Activated T-cell treated with anti-CD3 and anti-CD28 coated beads, Interleukin-2, amount 50 U/mL, for 4 hours (primary cell): ENCODE measurements at regions not wholly inside any gene's neighbourhood (a gene's known extent, or its start where the extent isn't known, plus 50 kb on each side); places are given as distances from the start of the nearest gene placed in this dataset.
A peak's percentile ranks its signal among the peaks of the same experiment; 100 is the strongest.
"Not testable (repeated sequence)": the region's sequence is repeated elsewhere in the genome, so short reads cannot be mapped to it uniquely, and the experiment has no call there.

ENCODE experiments used
- ATAC-seq, 2 donors: fragments of 200-7000 bp; cut with Tn5 transposase; one replicate each; pipeline ENCODE4 v1.10.0; 2021
- DNase-seq: peaks from one replicate; pipeline ENCODE4 v3.0.0-alpha.2; 2020
- H3K27me3 Mint-ChIP-seq: one replicate; pipeline ENCODE4 v1.8.0; 2021; ENCODE audit warnings: low read depth, mixed read lengths
- H3K36me3 Mint-ChIP-seq: one replicate; pipeline ENCODE4 v1.8.0; 2022; ENCODE audit warnings: mixed read lengths; ENCODE audit not compliant: insufficient read depth
- H3K4me1 Mint-ChIP-seq: one replicate; pipeline ENCODE4 v1.8.0; 2021; ENCODE audit warnings: low read depth, mixed read lengths
- H3K4me3 Mint-ChIP-seq: one replicate; pipeline ENCODE4 v1.8.0; 2021; ENCODE audit warnings: mild to moderate bottlenecking, moderate library complexity, mixed read lengths
- H3K9me3 Mint-ChIP-seq: one replicate; pipeline ENCODE4 v1.8.0; 2021; ENCODE audit warnings: mixed read lengths

DNA sequence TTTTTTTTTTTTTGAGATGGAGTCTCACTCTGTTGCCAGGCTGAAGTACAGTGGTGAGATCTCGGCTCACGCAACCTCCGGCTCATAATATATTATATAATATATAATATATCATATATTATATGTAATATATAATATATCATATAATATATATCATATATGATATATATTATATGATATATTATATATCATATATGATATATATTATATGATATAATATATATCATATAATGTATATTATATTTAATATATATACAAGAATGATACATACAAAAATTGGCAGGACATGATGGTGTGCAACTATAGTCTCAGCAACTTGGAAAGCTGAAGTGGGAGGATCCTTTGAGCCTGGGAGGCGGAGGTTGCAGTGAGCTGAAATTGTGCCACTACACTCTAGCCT, 1725.5 kb downstream of the MRPL39 start:
- Mint-ChIP-seq H3K9me3 (no peaks in the 10 kb centered on the region), H3K4me3 (no peak overlapping the region), H3K4me1 (no peaks in the 10 kb centered on the region), H3K27me3 (no peaks in the 10 kb centered on the region), H3K36me3 (no peaks in the 10 kb centered on the region)
- DNase-seq (no peak), ATAC-seq (no peak)

DNA sequence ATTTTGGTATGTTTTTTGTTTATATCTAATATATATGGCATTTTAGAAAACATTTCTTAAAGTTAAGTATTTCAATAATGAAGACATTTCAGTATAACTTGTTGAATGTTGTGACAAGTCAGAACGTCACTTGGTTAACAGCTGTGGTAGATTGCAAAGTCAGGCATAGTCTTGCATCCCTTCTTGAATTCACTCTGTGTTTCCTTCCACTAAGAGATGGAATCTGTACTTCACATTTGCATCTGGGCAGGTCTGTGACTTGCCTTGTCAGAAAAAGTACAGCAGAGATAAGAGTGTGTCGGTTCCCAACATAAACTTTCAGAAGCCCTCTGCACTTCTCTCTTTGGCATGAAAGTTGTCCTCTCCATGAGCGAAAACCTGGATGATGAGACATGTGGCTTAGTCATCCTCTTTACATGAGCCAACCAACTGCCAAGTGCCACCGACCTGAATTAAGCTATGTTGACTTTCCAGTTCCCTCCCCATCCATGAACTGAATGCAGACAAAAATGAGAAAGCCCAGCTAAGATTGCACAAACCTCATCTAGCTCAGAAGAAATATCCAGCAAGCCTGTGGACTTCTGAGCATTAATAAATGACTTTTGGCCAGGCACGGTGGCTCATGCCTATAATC, 1730.2 kb downstream of the MRPL39 start:
- H3K4me1 Mint-ChIP-seq = no peaks in the 10 kb centered on the region
- no peaks in the 10 kb centered on the region for H3K27me3 Mint-ChIP-seq
- ATAC-seq (no peak), DNase-seq (no peak)
- H3K4me3 Mint-ChIP-seq = no peak overlapping the region
- H3K36me3 Mint-ChIP-seq = no peaks in the 10 kb centered on the region
- H3K9me3 Mint-ChIP-seq = no peaks in the 10 kb centered on the region

DNA sequence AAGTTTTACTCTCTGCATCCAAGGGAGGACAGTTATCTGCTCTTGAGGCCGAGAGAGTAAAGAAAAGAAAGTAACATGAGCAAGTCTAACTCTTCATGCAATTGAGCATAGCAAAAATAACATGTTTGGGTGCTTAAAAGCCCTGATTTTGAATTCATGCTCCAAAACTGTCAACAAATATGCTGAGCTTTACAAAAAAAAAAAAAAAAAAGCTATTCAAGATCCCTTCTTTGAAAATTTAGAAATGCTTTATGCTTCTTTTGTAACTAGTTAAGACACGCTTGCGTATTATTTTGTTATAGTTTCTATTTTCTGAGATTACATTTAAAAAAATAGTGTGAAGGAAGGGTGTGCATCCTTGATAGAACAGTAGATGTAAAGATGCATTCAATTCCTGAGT, 1733.0 kb downstream of the MRPL39 start:
- Mint-ChIP-seq H3K9me3 (no peaks in the 10 kb centered on the region), H3K4me1 (no peaks in the 10 kb centered on the region), H3K4me3 (no peak overlapping the region), H3K36me3 (no peaks in the 10 kb centered on the region), H3K27me3 (no peaks in the 10 kb centered on the region)
- ATAC-seq (no peak), DNase-seq (no peak)

DNA sequence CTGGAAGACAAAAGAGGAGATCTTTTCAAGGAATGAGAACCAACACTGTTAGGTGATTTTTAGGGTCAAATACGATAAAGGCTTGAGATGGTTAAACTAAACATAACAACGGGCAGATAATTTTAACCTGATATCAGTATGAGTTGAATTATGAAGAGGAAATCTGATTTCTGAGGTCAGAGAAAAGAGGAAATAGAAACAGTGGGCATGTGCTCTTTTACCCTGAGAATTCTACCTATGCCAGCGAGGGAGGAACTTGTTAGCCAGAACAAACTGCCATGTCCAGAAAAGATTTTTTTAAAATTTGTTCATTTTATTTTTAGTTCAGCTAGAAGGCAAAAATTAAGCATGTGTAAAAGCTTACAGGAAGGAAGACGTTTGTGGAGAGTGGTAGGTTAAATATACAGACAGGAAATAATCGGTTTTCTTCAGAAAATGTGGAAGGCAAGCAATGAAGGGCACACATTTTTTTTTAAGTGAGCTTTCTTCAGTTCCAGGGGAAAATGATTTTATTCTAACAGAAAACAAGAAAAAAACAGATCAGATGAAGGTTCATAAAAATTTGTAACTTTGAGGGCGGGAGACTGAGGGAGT, 1745.3 kb downstream of the MRPL39 start:
- no peaks in the 10 kb centered on the region for H3K9me3 Mint-ChIP-seq

DNA sequence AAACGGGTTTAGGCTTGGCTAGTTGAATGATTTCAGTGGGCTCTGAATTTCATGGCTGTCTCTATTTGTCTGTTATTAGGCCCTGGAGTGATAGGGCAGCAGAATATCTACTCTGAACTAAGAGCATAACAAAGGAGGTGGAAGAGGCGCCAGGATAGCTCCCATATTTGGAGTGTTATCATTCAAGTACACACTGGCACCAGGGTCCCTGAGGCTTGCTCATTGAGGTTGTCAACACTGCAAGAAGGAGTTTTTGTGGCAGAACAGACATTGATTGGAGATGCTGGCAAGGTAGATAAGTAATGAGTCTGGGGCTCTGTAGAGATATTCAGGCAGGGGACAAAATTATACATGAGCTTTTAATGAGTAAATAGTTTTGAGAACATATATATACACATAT, 1748.4 kb downstream of the MRPL39 start:
- no peaks in the 10 kb centered on the region for H3K9me3 Mint-ChIP-seq
- ATAC-seq = no peak
- H3K4me1 Mint-ChIP-seq = peaks cover 15% of the 10 kb centered on the region
- no peaks in the 10 kb centered on the region for H3K36me3 Mint-ChIP-seq
- DNase-seq = no peak
- no peaks in the 10 kb centered on the region for H3K27me3 Mint-ChIP-seq
- H3K4me3 Mint-ChIP-seq = no peak overlapping the region

More for the DNA sequence above, 1745.3 kb downstream of the MRPL39 start:
- no peaks in the 10 kb centered on the region for H3K27me3 Mint-ChIP-seq
- DNase-seq = no peak
- H3K4me3 Mint-ChIP-seq = no peak overlapping the region
- no peak for ATAC-seq
- H3K4me1 Mint-ChIP-seq = peaks cover 15% of the 10 kb centered on the region
- no peaks in the 10 kb centered on the region for H3K36me3 Mint-ChIP-seq

- ATAC-seq = peak; percentile 55 to 63
- Mint-ChIP-seq H3K4me1 (peaks cover 4% of the 10 kb centered on the region), H3K36me3 (no peaks in the 10 kb centered on the region), H3K9me3 (no peaks in the 10 kb centered on the region), H3K4me3 (no peak overlapping the region), H3K27me3 (no peaks in the 10 kb centered on the region)
- no peak for DNase-seq
Observed at GRCh38 chr21:23853796-23854379, 1753.4 kb downstream of the MRPL39 start.

- Mint-ChIP-seq H3K27me3 (no peaks in the 10 kb centered on the region), H3K36me3 (no peaks in the 10 kb centered on the region), H3K4me1 (no peaks in the 10 kb centered on the region), H3K9me3 (peaks cover 12% of the 10 kb centered on the region), H3K4me3 (no peak overlapping the region)
- DNase-seq (no peak), ATAC-seq (no peak)
Observed at GRCh38 chr21:23837564-23837963, 1769.7 kb downstream of the MRPL39 start.

- Mint-ChIP-seq H3K9me3 (no peaks in the 10 kb centered on the region), H3K36me3 (no peaks in the 10 kb centered on the region), H3K4me3 (no peak overlapping the region), H3K27me3 (no peaks in the 10 kb centered on the region), H3K4me1 (no peaks in the 10 kb centered on the region)
- ATAC-seq (no peak), DNase-seq (no peak)
Observed at GRCh38 chr21:23822760-23823159, 1784.5 kb downstream of the MRPL39 start.

DNA sequence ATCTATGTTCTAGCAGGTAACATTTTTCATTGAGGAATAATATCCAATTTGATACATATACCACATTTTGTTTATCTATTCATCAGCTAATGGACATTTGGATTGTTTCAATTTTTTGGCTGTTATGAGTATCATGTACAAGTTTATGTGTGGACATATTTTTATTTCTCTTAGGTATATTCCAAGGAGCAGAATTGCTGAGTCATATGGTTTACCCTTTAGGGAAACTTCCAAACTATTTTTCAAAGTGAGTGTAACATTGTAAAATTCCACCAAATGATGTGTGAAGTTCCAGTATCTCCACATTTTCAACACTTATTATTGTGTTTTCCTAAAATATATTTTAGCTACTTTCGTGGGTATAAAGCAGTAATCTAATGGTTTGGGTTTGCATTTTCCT, 1789.9 kb downstream of the MRPL39 start:
- Mint-ChIP-seq H3K9me3 (no peaks in the 10 kb centered on the region), H3K4me3 (no peak overlapping the region), H3K36me3 (no peaks in the 10 kb centered on the region), H3K4me1 (no peaks in the 10 kb centered on the region), H3K27me3 (no peaks in the 10 kb centered on the region)
- DNase-seq = no peak
- no peak for ATAC-seq

DNA sequence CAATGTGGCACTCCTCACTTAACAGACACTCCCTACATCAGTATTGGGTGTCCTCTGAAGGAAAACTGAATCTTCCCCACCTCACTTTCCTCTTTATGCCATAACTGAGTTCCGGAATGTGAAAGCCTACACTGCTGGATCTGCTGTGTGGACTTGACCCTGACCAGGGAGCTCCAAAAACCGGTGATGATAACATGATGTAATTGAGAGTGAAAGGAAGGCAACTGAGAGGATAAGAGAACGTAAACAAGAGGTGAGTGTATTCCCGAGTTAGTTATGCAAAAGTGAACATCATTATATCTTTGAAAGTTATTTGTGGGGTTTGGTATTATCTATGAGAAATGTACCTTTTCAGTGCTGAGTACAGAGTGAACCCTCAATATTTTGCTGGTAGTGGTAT, 1794.8 kb downstream of the MRPL39 start:
- H3K4me1 Mint-ChIP-seq = no peaks in the 10 kb centered on the region
- no peaks in the 10 kb centered on the region for H3K9me3 Mint-ChIP-seq
- DNase-seq (no peak), ATAC-seq (no peak)
- no peak overlapping the region for H3K4me3 Mint-ChIP-seq
- H3K27me3 Mint-ChIP-seq = no peaks in the 10 kb centered on the region
- no peaks in the 10 kb centered on the region for H3K36me3 Mint-ChIP-seq

DNA sequence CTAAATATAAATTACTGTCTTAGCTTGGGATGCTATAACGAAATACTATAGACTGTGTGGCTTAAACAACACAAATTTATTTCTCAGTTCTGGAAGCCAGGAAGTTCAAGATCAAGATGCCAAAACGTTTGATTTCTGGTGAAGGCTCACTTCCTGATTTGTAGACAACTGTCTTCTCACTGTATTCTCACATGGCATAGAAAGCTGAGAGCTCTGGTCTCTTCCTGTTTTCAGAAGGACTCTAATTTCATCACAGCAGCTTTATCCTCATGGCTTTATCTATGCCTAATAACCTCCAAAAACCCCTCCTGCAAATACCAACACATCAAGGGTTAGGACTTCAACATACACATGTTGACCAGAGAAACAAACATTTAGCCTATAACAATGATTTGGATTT, 1795.5 kb downstream of the MRPL39 start:
- Mint-ChIP-seq H3K27me3 (no peaks in the 10 kb centered on the region), H3K36me3 (no peaks in the 10 kb centered on the region), H3K4me3 (no peak overlapping the region), H3K9me3 (no peaks in the 10 kb centered on the region), H3K4me1 (no peaks in the 10 kb centered on the region)
- no peak for DNase-seq
- ATAC-seq = no peak

DNA sequence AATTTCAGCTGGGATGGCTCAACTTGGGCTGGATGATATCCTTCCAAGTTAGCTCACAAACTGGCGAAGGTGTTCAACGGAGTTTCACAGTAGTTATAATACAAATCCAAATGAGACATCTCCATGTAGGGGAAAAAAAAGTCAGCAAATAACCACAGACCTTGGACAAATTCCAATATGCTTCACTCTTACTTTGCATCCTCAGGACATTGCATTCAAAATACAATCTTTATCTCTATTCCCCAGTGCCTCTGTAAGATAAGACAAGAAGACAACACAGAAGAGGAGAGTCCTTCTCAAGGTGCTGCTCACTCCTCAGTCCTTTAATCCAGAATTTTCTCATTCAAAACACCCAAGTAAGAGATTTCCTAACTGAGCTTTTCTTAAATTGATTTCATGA, 1797.7 kb downstream of the MRPL39 start:
- Mint-ChIP-seq H3K4me3 (no peak overlapping the region), H3K36me3 (no peaks in the 10 kb centered on the region), H3K4me1 (no peaks in the 10 kb centered on the region), H3K9me3 (no peaks in the 10 kb centered on the region), H3K27me3 (no peaks in the 10 kb centered on the region)
- no peak for DNase-seq
- no peak for ATAC-seq

GRCh38 chr21:23806966-23807548, 1800.2 kb downstream of the MRPL39 start:
- not testable (repeated sequence) for H3K9me3 Mint-ChIP-seq, H3K27me3 Mint-ChIP-seq, DNase-seq, H3K4me1 Mint-ChIP-seq, H3K4me3 Mint-ChIP-seq, H3K36me3 Mint-ChIP-seq, ATAC-seq

GRCh38 chr21:23804866-23805265, 1802.4 kb downstream of the MRPL39 start:
- no peaks in the 10 kb centered on the region for H3K36me3 Mint-ChIP-seq
- ATAC-seq (no peak), DNase-seq (no peak)
- H3K4me1 Mint-ChIP-seq = no peaks in the 10 kb centered on the region
- H3K4me3 Mint-ChIP-seq = no peak overlapping the region
- no peaks in the 10 kb centered on the region for H3K27me3 Mint-ChIP-seq
- peaks cover 5% of the 10 kb centered on the region for H3K9me3 Mint-ChIP-seq

DNA sequence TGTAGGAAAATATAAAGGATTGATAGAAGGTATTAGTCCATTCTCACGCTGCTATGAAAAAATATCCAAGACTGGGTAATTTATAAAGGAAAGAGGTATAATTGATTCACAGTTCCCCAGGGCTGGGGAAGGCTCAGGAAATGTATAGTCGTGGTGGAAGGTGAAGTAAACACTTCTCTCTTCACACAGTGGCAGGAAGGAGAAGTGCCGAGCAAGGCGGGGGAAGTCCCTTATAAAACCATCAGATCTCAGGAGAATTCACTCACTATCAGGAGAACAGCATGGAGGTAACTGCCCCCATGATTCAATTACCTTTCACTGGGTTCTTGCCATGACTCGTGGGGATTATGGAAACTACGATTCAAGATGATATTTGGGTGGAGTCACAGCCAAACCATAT, 1806.0 kb downstream of the MRPL39 start:
- Mint-ChIP-seq H3K27me3 (no peaks in the 10 kb centered on the region), H3K4me3 (no peak overlapping the region), H3K36me3 (no peaks in the 10 kb centered on the region), H3K9me3 (peaks cover 5% of the 10 kb centered on the region), H3K4me1 (no peaks in the 10 kb centered on the region)
- ATAC-seq (no peak), DNase-seq (no peak)
